DOHH2 (cell line): ENCODE measurements at regions not wholly inside any gene's neighbourhood (a gene's known extent, or its start where the extent isn't known, plus 50 kb on each side); places are given as distances from the start of the nearest gene placed in this dataset.

ENCODE experiments used
- H3F3A ChIP-seq: fragments of 200-600 bp; sonication (generic), shearing (Covaris generic); 2 replicates; pipeline ENCODE4 v1.6.0; 2016; ENCODE audit warnings: antibody characterized with exemption, mild to moderate bottlenecking; ENCODE audit not compliant: control insufficient read depth, insufficient read depth
- H3K27ac ChIP-seq: fragments of 200-600 bp; sonication (generic); 2 replicates; pipeline ENCODE4 v1.5.1; 2014; ENCODE audit warnings: low read depth, mild to moderate bottlenecking, low read length, moderate library complexity
- H3K27me3 ChIP-seq: fragments of 200-600 bp; sonication (generic); 2 replicates; pipeline ENCODE4 v1.6.1; 2014; ENCODE audit warnings: mild to moderate bottlenecking, low read length, mixed read lengths; ENCODE audit not compliant: control insufficient read depth
- H3K36me3 ChIP-seq: fragments of 200-600 bp; sonication (generic); 2 replicates; pipeline ENCODE4 v1.6.1; 2014; ENCODE audit warnings: mild to moderate bottlenecking, low read length, moderate library complexity, mixed read lengths; ENCODE audit not compliant: control insufficient read depth
- H3K4me1 ChIP-seq: fragments of 200-600 bp; sonication (generic); 2 replicates; pipeline ENCODE4 v1.6.1; 2014; ENCODE audit warnings: mild to moderate bottlenecking, low read length, mixed read lengths; ENCODE audit not compliant: control insufficient read depth
- H3K4me2 ChIP-seq: fragments of 200-600 bp; sonication (generic); 2 replicates; pipeline ENCODE4 v1.6.0; 2014; ENCODE audit warnings: mild to moderate bottlenecking, low read length, moderate library complexity
- H3K4me3 ChIP-seq: fragments of 200-600 bp; sonication (generic); 2 replicates; pipeline ENCODE4 v1.5.1; 2014; ENCODE audit warnings: mild to moderate bottlenecking, low read length, mixed read lengths
- H3K79me2 ChIP-seq: fragments of 200-600 bp; sonication (generic); 2 replicates; pipeline ENCODE4 v1.6.1; 2014; ENCODE audit warnings: mild to moderate bottlenecking, low read length, mixed read lengths; ENCODE audit not compliant: control insufficient read depth
- H3K9me2 ChIP-seq: fragments of 200-600 bp; sonication (generic); replicated peaks from 2 replicates; pipeline ENCODE4 v1.6.1; 2014; ENCODE audit warnings: mild to moderate bottlenecking, low read length, mixed read lengths; ENCODE audit not compliant: control insufficient read depth
- H3K9me3 ChIP-seq: fragments of 200-600 bp; sonication (generic); 2 replicates; pipeline ENCODE4 v1.6.1; 2014; ENCODE audit warnings: antibody characterized with exemption, low read length, mixed read lengths; ENCODE audit not compliant: control insufficient read depth, insufficient read depth
- H4K20me1 ChIP-seq: fragments of 200-600 bp; sonication (generic); 2 replicates; pipeline ENCODE4 v1.6.0; 2014; ENCODE audit warnings: low read depth, mild to moderate bottlenecking, antibody characterized with exemption, low read length, moderate library complexity; ENCODE audit not compliant: control insufficient read depth, insufficient read depth
- CTCF ChIP-seq: fragments of 200-600 bp; sonication (generic); IDR thresholded peaks from one replicate; pipeline ENCODE4 v1.5.1; 2014; ENCODE audit warnings: antibody characterized with exemption, mild to moderate bottlenecking, low read depth, low read length; ENCODE audit not compliant: poor library complexity, severe bottlenecking
- EZH2phosphoT487 ChIP-seq: fragments of 200-600 bp; sonication (generic); IDR thresholded peaks from 2 replicates; pipeline ENCODE4 v1.6.1; 2017; ENCODE audit warnings: borderline replicate concordance, mild to moderate bottlenecking, antibody characterized with exemption, low read length, moderate library complexity, mixed read lengths

DNA sequence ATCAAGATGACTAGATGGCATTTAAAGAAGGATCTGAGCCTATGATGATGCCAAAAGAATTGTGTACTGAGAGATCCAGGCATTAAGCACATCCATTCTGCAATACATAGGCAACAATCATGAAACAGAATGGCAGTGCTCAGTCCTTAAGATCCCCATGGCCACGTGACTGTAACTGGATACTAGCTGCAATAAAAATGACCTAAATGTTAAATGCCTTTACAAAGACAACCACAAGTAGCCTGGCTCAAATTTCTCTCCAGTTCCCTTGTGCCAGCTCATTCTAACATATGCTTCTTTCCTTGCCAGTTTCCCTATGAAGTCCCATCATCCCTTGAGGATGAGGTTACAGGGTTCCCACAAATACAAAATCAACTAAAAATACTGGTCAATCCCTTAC, 148.3 kb upstream of the GHR start:
- Histone ChIP-seq H3K9me2 (no peaks in the 10 kb centered on the region), H3K79me2 (no peaks in the 10 kb centered on the region), H3K4me1 (no peaks in the 10 kb centered on the region), H3K27ac (no peak overlapping the region), H3K9me3 (no peaks in the 10 kb centered on the region), H3F3A (no peaks in the 10 kb centered on the region), H4K20me1 (no peaks in the 10 kb centered on the region), H3K27me3 (no peaks in the 10 kb centered on the region), H3K36me3 (no peaks in the 10 kb centered on the region), H3K4me2 (no peak overlapping the region), H3K4me3 (no peak overlapping the region)
- TF ChIP-seq CTCF (no peak), EZH2phosphoT487 (no peak)

- Histone ChIP-seq H3K4me2 (no peak overlapping the region), H3F3A (no peaks in the 10 kb centered on the region), H3K4me3 (no peak overlapping the region), H3K4me1 (no peaks in the 10 kb centered on the region), H3K9me3 (no peaks in the 10 kb centered on the region), H3K27ac (no peak overlapping the region), H4K20me1 (no peaks in the 10 kb centered on the region), H3K9me2 (no peaks in the 10 kb centered on the region), H3K36me3 (no peaks in the 10 kb centered on the region), H3K79me2 (no peaks in the 10 kb centered on the region), H3K27me3 (no peaks in the 10 kb centered on the region)
- TF ChIP-seq CTCF = no peak
- TF ChIP-seq EZH2phosphoT487 = no peak
Observed at GRCh38 chr5:42277293-42277692, 145.9 kb upstream of the GHR start.

GRCh38 chr5:42284584-42284983, 138.7 kb upstream of the GHR start:
- H3K4me3 ChIP-seq = no peak overlapping the region
- no peaks in the 10 kb centered on the region for H3F3A ChIP-seq
- no peaks in the 10 kb centered on the region for H3K36me3 ChIP-seq
- H3K9me2 ChIP-seq = no peaks in the 10 kb centered on the region
- no peak overlapping the region for H3K4me2 ChIP-seq
- no peaks in the 10 kb centered on the region for H3K27me3 ChIP-seq
- H3K9me3 ChIP-seq = no peaks in the 10 kb centered on the region
- H3K4me1 ChIP-seq = no peaks in the 10 kb centered on the region
- H3K27ac ChIP-seq = no peak overlapping the region
- no peak for TF ChIP-seq CTCF
- no peak for TF ChIP-seq EZH2phosphoT487
- no peaks in the 10 kb centered on the region for H3K79me2 ChIP-seq
- no peaks in the 10 kb centered on the region for H4K20me1 ChIP-seq

- Histone ChIP-seq H3K27me3 (no peaks in the 10 kb centered on the region), H3F3A (no peaks in the 10 kb centered on the region), H3K4me3 (no peak overlapping the region), H3K4me2 (no peak overlapping the region), H3K27ac (no peak overlapping the region), H3K9me3 (no peaks in the 10 kb centered on the region), H3K4me1 (no peaks in the 10 kb centered on the region), H3K9me2 (no peaks in the 10 kb centered on the region), H3K79me2 (no peaks in the 10 kb centered on the region), H3K36me3 (no peaks in the 10 kb centered on the region), H4K20me1 (no peaks in the 10 kb centered on the region)
- no peak for TF ChIP-seq CTCF
- no peak for TF ChIP-seq EZH2phosphoT487
Observed at GRCh38 chr5:42285230-42285629, 138.0 kb upstream of the GHR start.
